ENCODE measurements at regions not wholly inside any gene's neighbourhood (a gene's known extent, or its start where the extent isn't known, plus 50 kb on each side); places are given as distances from the start of the nearest gene placed in this dataset.

- TF ChIP-seq TAF1 (IDR thresholded peaks at IDR 0.05; ENCODE audit: low read depth, low read length) (no peak), POLR2A (IDR thresholded peaks at IDR 0.05; ENCODE audit: low read depth, low read length) (no peak), POLR2AphosphoS5 (IDR thresholded peaks at IDR 0.05; ENCODE audit: low read depth, low read length) (no peak), SPI1 (IDR thresholded peaks at IDR 0.05; ENCODE audit: low read depth, low read length) (no peak), POU2F2 (IDR thresholded peaks at IDR 0.05; ENCODE audit: low read depth, low read length) (no peak), PAX5 (IDR thresholded peaks at IDR 0.05; ENCODE audit: insufficient read depth, low read length, severe bottlenecking) (no peak)
These were observed 510.4 kb downstream of the ZNF674 start for GRCh38 chrX:46034868-46035267.
